ENCODE measurements at regions not wholly inside any gene's neighbourhood (a gene's known extent, or its start where the extent isn't known, plus 50 kb on each side); places are given as distances from the start of the nearest gene placed in this dataset.

GRCh38 chr9:80320480-80320879, 748.7 kb downstream of the TLE4 start:
- H3K4me3 ChIP-seq (replicated peaks in 1 of 3; ENCODE audit: insufficient read depth in 1 of 3, low read depth in 1 of 3, low read length in 3 of 3), result no peak overlapping the region
- H4K20me1 ChIP-seq (replicated peaks; ENCODE audit: control insufficient read depth, extremely low read depth, insufficient read depth, low read length), result no peaks in the 10 kb centered on the region
- no peaks in the 10 kb centered on the region for H3K79me2 ChIP-seq (ENCODE audit: control insufficient read depth, insufficient read depth, low read length)
- no peaks in the 10 kb centered on the region for H3K9me1 ChIP-seq (replicated peaks; ENCODE audit: control insufficient read depth, extremely low read depth, insufficient read depth, low read length)
- H3K4me1 ChIP-seq (ENCODE audit: control insufficient read depth, extremely low read depth, insufficient read depth, low read length), result no peaks in the 10 kb centered on the region
- dilution Hi-C loops (cut with MboI; ENCODE audit: extremely low pct_ligation_motif_present, low sequenced_read_pairs) (no loop called here), intact Hi-C loops (cut with micrococcal nuclease) (no loop called here)
- FAIRE-seq (no peak), DNase-seq (ENCODE audit: low read depth, low spot score) (no peak)
- H3K27ac ChIP-seq (ENCODE audit: insufficient read depth, low read depth, low read length), result no peak overlapping the region
- TF ChIP-seq MYC (IDR thresholded peaks at IDR 0.05; ENCODE audit: low read depth, low read length) (no peak), POLR2AphosphoS5 (IDR thresholded peaks at IDR 0.05; ENCODE audit: insufficient read depth, low read depth, low read length) (no peak), EZH2 (IDR thresholded peaks at IDR 0.05; ENCODE audit: borderline replicate concordance, low read depth, low read length, severe bottlenecking) (no peak), JUN (IDR thresholded peaks at IDR 0.05; ENCODE audit: borderline replicate concordance, insufficient read depth, insufficient read length, low read depth) (no peak), MAX (IDR thresholded peaks at IDR 0.05; ENCODE audit: insufficient read depth, insufficient read length) (no peak), FOS (IDR thresholded peaks at IDR 0.05; ENCODE audit: borderline replicate concordance, insufficient read depth, low read length) (no peak), GATA2 (IDR thresholded peaks at IDR 0.05; ENCODE audit: insufficient read depth, insufficient read length, low read depth, low read length) (no peak), POLR2A (IDR thresholded peaks at IDR 0.05; ENCODE audit: low read depth, low read length) (no peak)
- TF ChIP-seq, protein P1, sequence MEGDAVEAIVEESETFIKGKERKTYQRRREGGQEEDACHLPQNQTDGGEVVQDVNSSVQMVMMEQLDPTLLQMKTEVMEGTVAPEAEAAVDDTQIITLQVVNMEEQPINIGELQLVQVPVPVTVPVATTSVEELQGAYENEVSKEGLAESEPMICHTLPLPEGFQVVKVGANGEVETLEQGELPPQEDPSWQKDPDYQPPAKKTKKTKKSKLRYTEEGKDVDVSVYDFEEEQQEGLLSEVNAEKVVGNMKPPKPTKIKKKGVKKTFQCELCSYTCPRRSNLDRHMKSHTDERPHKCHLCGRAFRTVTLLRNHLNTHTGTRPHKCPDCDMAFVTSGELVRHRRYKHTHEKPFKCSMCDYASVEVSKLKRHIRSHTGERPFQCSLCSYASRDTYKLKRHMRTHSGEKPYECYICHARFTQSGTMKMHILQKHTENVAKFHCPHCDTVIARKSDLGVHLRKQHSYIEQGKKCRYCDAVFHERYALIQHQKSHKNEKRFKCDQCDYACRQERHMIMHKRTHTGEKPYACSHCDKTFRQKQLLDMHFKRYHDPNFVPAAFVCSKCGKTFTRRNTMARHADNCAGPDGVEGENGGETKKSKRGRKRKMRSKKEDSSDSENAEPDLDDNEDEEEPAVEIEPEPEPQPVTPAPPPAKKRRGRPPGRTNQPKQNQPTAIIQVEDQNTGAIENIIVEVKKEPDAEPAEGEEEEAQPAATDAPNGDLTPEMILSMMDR (IDR thresholded peaks at IDR 0.05; ENCODE audit: extremely low read depth in 1 of 2, insufficient read depth in 1 of 2, low read depth in 1 of 2, low read length in 2 of 2), result no peak
- no peak overlapping the region for H3K4me2 ChIP-seq (ENCODE audit: insufficient read depth, low read length)
- no peaks in the 10 kb centered on the region for H3K9me3 ChIP-seq (replicated peaks; ENCODE audit: control insufficient read depth, insufficient read depth, low read length)
- POLR2A ChIA-PET, result no interaction called here
- no peak overlapping the region for H3K9ac ChIP-seq (replicated peaks; ENCODE audit: extremely low read depth, insufficient read depth, low read length)
- H3K27me3 ChIP-seq (ENCODE audit: control insufficient read depth in 2 of 2, insufficient read depth in 2 of 2, low read length in 2 of 2), result no peaks in the 10 kb centered on the region
- no TSS peak for BruUV-seq (replicated peaks)
- H3K36me3 ChIP-seq (ENCODE audit: control insufficient read depth in 2 of 2, extremely low read depth in 1 of 2, insufficient read depth in 2 of 2, low read length in 2 of 2), result no peaks in the 10 kb centered on the region
- H2AFZ ChIP-seq (ENCODE audit: low read depth, low read length), result no peak overlapping the region
- CTCF ChIA-PET, result no interaction called here
